Neutrophil (primary cell): ENCODE measurements at regions not wholly inside any gene's neighbourhood (a gene's known extent, or its start where the extent isn't known, plus 50 kb on each side); places are given as distances from the start of the nearest gene placed in this dataset.
"Not testable (repeated sequence)": the region's sequence is repeated elsewhere in the genome, so short reads cannot be mapped to it uniquely, and the experiment has no call there.

Experiments used
- H3K27ac ChIP-seq: fragments of 200-600 bp; sonication (generic); 2 replicates; pipeline ENCODE4 v1.5.1; 2016; ENCODE audit warnings: mild to moderate bottlenecking, moderate library complexity
- H3K27me3 ChIP-seq: fragments of 200-600 bp; sonication (generic); 2 replicates; pipeline ENCODE4 v1.6.0; 2016; ENCODE audit warnings: mild to moderate bottlenecking
- H3K36me3 ChIP-seq: fragments of 200-600 bp; sonication (generic); 2 replicates; pipeline ENCODE4 v1.5.1; 2017
- H3K4me1 ChIP-seq, 2 experiments: fragments of 200-600 bp in 1 of 2; sonication (generic) in 1 of 2; 1 replicate in 1 of 2; 2 replicates in 1 of 2; pipeline versions ENCODE4 v1.5.1 to v1.6.1; 2013 to 2016; ENCODE audit warnings: low read depth in 1 of 2, low read length in 1 of 2, mild to moderate bottlenecking in 1 of 2, moderate library complexity in 1 of 2; ENCODE audit not compliant: control insufficient read depth in 1 of 2, insufficient read depth in 1 of 2
- H3K4me3 ChIP-seq, 2 experiments: fragments of 200-600 bp in 1 of 2; sonication (generic) in 1 of 2; 1 replicate in 1 of 2; 2 replicates in 1 of 2; pipeline ENCODE4 v1.5.1; 2013 to 2016; ENCODE audit warnings: low read depth in 1 of 2, low read length in 1 of 2, mild to moderate bottlenecking in 1 of 2, moderate library complexity in 1 of 2
- H3K9me3 ChIP-seq: fragments of 200-600 bp; sonication (generic); 2 replicates; pipeline ENCODE4 v1.5.1; 2016
- TF ChIP-seq, protein P1 (sequence below): fragments of 200-600 bp; sonication (generic); IDR thresholded peaks from 2 replicates; pipeline ENCODE4 v1.5.1; 2016; ENCODE audit warnings: antibody characterized with exemption

DNA sequence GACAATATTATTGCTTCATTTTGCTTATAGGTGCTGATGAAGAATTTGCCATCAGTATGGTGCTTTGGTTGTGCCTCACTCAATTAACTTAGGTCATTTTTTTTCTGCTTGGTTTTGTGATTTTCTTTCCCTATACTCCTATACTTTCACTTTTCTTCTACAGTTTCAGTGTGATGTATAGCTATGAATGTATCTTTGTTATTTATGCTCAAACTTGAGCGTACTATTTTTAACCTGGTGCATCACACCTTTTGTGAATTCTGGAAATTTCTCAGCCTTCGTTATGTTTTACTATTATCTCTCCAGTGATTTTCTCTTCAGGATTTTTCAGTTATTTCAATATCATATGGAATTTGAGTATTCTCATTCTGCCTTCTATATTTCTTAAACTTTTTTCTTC lies 2035.3 kb upstream of the LRRTM1 start:
- H3K27ac ChIP-seq: no peak overlapping the region
- H3K4me1 ChIP-seq: no peaks in the 10 kb centered on the region
- H3K36me3 ChIP-seq: no peaks in the 10 kb centered on the region
- H3K4me3 ChIP-seq: no peak overlapping the region
- no peaks in the 10 kb centered on the region for H3K27me3 ChIP-seq
- H3K9me3 ChIP-seq: no peaks in the 10 kb centered on the region
- TF ChIP-seq, protein P1, sequence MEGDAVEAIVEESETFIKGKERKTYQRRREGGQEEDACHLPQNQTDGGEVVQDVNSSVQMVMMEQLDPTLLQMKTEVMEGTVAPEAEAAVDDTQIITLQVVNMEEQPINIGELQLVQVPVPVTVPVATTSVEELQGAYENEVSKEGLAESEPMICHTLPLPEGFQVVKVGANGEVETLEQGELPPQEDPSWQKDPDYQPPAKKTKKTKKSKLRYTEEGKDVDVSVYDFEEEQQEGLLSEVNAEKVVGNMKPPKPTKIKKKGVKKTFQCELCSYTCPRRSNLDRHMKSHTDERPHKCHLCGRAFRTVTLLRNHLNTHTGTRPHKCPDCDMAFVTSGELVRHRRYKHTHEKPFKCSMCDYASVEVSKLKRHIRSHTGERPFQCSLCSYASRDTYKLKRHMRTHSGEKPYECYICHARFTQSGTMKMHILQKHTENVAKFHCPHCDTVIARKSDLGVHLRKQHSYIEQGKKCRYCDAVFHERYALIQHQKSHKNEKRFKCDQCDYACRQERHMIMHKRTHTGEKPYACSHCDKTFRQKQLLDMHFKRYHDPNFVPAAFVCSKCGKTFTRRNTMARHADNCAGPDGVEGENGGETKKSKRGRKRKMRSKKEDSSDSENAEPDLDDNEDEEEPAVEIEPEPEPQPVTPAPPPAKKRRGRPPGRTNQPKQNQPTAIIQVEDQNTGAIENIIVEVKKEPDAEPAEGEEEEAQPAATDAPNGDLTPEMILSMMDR: no peak

DNA sequence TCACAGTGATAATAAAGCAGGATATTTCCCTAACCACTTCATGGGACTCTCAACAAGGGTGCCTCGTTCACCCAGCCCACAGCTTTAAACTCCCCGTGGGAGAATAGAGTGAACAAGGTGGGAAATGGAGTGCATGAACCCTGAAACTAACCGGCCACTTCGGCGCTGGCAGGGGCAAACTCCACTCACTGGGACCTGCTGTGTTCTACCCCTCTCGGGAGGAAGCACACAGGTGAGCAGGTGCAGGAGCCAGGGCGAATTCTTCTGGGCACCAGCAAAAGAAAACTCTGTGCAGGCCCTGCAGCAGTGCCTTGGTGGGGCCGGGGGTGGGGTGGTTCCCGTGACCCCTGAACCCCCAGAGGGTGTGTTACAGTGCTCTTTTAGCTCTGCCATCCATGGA lies 2029.1 kb upstream of the LRRTM1 start:
- H3K4me1 ChIP-seq: no peaks in the 10 kb centered on the region
- H3K27ac ChIP-seq: no peak overlapping the region
- TF ChIP-seq, protein P1: no peak
- H3K27me3 ChIP-seq: no peaks in the 10 kb centered on the region
- no peaks in the 10 kb centered on the region for H3K9me3 ChIP-seq
- H3K4me3 ChIP-seq: no peak overlapping the region
- H3K36me3 ChIP-seq: no peaks in the 10 kb centered on the region

DNA sequence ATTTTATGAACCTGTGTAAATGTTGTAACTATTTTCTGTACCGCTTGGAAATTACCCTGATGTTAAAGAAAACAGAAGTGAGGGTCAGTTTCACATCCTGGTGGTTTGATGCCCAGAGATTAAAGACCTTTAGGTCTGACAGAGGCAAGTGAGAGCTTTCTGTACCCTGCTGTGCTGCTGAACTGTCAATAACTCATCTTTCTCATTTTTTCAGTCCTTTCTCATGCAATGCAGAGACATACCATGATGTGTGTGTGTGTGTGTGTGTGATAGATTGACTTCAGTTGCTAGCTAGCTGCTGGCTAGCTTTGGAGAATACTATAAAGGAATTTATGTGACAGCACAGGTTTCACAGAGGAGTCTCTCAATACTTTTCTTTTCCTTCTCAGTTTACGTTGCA lies 2025.6 kb upstream of the LRRTM1 start:
- TF ChIP-seq, protein P1: no peak
- no peak overlapping the region for H3K27ac ChIP-seq

DNA sequence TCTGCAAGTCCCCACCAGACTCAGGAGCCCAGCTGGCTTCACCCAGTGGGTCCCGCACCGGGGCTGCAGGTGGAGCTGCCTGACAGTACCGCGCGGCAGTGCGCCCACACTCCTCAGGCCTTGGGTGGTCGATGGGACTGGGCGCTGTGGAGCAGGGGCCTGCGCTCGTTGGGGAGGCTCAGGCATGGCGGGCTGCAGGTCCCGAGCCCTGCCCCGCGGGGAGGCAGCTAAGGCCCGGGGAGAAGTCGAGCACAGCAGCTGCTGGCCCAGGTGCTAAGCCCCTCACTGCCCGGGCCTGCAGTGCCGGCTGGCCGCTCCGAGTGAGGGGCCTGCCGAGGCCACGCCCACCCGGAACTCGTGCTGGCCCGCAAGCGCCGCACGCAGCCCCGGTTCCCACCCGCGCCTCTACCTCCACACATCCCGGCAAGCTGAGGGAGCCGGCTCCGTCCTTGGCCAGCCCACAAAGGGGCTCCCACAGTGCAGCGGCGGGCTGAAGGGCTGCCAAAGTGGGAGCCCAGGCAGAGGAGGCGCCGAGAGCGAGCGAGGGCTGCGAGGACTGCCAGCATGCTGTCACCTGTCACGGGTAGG lies 2021.7 kb upstream of the LRRTM1 start:
- not testable (repeated sequence) for H3K27me3 ChIP-seq, H3K9me3 ChIP-seq, H3K4me3 ChIP-seq, H3K27ac ChIP-seq, H3K4me1 ChIP-seq, H3K36me3 ChIP-seq

More for the DNA sequence above, 2025.6 kb upstream of the LRRTM1 start:
- no peaks in the 10 kb centered on the region for H3K36me3 ChIP-seq
- no peaks in the 10 kb centered on the region for H3K4me1 ChIP-seq
- no peaks in the 10 kb centered on the region for H3K27me3 ChIP-seq
- H3K9me3 ChIP-seq: no peaks in the 10 kb centered on the region
- H3K4me3 ChIP-seq: no peak overlapping the region

DNA sequence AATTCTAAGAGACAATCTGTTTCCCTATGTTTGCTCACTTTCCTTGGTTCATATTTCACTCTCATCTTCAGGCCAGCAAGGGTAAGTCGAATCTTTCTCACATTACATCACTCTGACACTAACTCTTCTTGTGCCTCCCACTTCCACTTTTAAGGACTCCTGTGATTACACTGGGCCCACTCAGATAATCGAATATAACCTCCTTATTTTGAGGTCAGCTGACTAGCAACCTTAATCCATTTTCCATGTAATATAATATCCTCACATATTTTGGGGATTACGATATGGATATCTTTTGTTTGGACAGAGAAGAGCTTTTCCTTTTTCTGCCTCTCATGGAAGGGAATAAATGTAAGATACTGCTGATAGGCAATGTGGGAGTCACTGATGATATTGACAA lies 2015.7 kb upstream of the LRRTM1 start:
- TF ChIP-seq, protein P1: no peak
- Histone ChIP-seq H3K9me3 (no peaks in the 10 kb centered on the region), H3K4me3 (no peak overlapping the region), H3K36me3 (no peaks in the 10 kb centered on the region), H3K4me1 (no peaks in the 10 kb centered on the region), H3K27me3 (no peaks in the 10 kb centered on the region), H3K27ac (no peak overlapping the region)

DNA sequence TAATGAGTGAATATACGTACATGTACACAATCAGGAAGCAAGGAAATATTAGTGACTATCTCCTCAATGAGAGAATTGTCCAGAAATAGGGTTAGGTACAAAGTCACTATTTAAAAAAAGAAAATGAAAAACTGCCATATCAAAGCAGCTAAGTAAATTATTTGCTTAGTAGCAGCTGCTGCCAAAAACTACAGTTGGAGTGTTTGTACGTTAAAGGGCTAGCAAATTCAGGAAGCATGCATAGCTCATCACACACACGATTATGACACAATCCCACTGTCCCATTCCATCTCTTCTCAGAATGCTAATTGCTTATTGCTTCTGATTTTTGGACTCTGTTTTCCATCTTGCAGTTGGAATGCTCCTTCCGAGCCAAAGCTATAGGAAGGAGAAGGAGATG lies 2012.5 kb upstream of the LRRTM1 start:
- Histone ChIP-seq H3K4me1 (no peaks in the 10 kb centered on the region), H3K27ac (no peak overlapping the region), H3K4me3 (no peak overlapping the region), H3K9me3 (no peaks in the 10 kb centered on the region), H3K36me3 (no peaks in the 10 kb centered on the region), H3K27me3 (no peaks in the 10 kb centered on the region)
- TF ChIP-seq, protein P1: no peak
